ENCODE measurements at regions not wholly inside any gene's neighbourhood (a gene's known extent, or its start where the extent isn't known, plus 50 kb on each side); places are given as distances from the start of the nearest gene placed in this dataset.

DNA sequence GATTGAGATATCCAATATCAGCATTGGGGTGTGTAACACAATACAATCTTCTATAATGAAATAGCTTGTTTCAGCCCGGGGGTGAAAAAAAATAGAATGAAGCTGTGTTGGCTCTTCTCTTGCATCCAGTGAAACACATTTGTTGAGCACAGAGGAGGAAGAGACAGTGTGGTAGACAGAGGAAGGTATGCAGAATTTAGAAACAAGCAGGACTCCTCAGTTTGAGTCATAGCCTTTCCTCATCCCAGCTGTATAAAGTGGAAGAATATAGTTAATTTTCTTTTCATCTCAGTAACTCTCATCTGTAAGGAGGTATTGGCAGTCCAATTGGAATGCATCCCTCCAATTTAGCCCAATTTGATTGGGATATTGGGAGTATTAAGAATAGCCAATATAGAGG, 302.2 kb upstream of the VLDLR start:
- Histone ChIP-seq H4K5ac (ENCODE audit: low read depth, low read length) (no peak overlapping the region), H2AK5ac (ENCODE audit: low read depth, low read length) (no peak overlapping the region), H2BK20ac (ENCODE audit: low read depth, low read length) (no peak overlapping the region), H4K8ac (ENCODE audit: low read depth in 2 of 2, low read length in 2 of 2) (no peak overlapping the region), H3K79me1 (ENCODE audit: low read depth in 1 of 2, low read length in 2 of 2) (no peaks in the 10 kb centered on the region), H2BK15ac (ENCODE audit: low read depth, low read length) (no peak overlapping the region), H2AFZ (replicated peaks; ENCODE audit: low read length, poor library complexity) (no peak overlapping the region), H2BK5ac (ENCODE audit: low read depth, low read length, poor library complexity, severe bottlenecking) (peak overlapping the region; percentile 65), H3K23ac (ENCODE audit: low read depth, low read length) (no peak overlapping the region), H2BK120ac (ENCODE audit: low read depth, low read length) (no peak overlapping the region), H3K27ac (ENCODE audit: insufficient read depth, low read length) (no peak overlapping the region), H4K20me1 (ENCODE audit: insufficient read depth, low read length) (no peaks in the 10 kb centered on the region), H3K36me3 (ENCODE audit: control insufficient read depth, insufficient read depth, low read length) (no peaks in the 10 kb centered on the region), H3K4me2 (ENCODE audit: low read depth, low read length) (no peak overlapping the region; the same call in 1 of the 2 replicates), H3K9me3 (ENCODE audit: control insufficient read depth, insufficient read depth, low read length) (0 out of 2 replicates have a peak, but pooled peaks cover under 1% of the 10 kb centered on the region), H2AK9ac (replicated peaks; ENCODE audit: low read depth, low read length, poor library complexity) (no peak overlapping the region), H3K56ac (ENCODE audit: extremely low read depth, insufficient read depth, low read length) (no peak overlapping the region), H3K18ac (ENCODE audit: low read depth, low read length) (no peak overlapping the region), H4K91ac (ENCODE audit: insufficient read depth, low read depth, low read length) (no peak overlapping the region), H3K4me3 (ENCODE audit: insufficient read depth, low read depth, low read length) (no peak overlapping the region), H3K9ac (ENCODE audit: low read depth, low read length) (no peak overlapping the region), H3K27me3 (ENCODE audit: control insufficient read depth, insufficient read depth, low read length) (no peaks in the 10 kb centered on the region), H3K9me1 (ENCODE audit: insufficient read depth, low read length) (no peaks in the 10 kb centered on the region), H3K14ac (replicated peaks; ENCODE audit: low read depth, low read length) (no peak overlapping the region), H3K4me1 (ENCODE audit: control insufficient read depth, insufficient read depth, low read length) (no peaks in the 10 kb centered on the region), H3K4ac (ENCODE audit: low read depth, low read length) (no peak overlapping the region)
- ChIA-PET CTCF (interaction anchor here (0.5 to 1.5 kb wide), 3 partner anchors 17 to 1298 kb away, joined by 3 to 7 read pairs (median 5); no protein-coding TSS in a partner anchor), POLR2A (ENCODE audit: unreplicated experiment) (no interaction called here)
- no CpG with 5 or more reads among the region's 1 CpG for WGBS, 2 experiments (ENCODE audit: extremely low coverage in 2 of 2, insufficient read length in 1 of 2)
- DNase-seq = peak; percentile 37
- no TSS peak for BruUV-seq (replicated peaks)
- in situ Hi-C loops (cut with MboI; ENCODE audit: low sequenced_read_pairs) = no loop called here
- TF ChIP-seq, protein P1, sequence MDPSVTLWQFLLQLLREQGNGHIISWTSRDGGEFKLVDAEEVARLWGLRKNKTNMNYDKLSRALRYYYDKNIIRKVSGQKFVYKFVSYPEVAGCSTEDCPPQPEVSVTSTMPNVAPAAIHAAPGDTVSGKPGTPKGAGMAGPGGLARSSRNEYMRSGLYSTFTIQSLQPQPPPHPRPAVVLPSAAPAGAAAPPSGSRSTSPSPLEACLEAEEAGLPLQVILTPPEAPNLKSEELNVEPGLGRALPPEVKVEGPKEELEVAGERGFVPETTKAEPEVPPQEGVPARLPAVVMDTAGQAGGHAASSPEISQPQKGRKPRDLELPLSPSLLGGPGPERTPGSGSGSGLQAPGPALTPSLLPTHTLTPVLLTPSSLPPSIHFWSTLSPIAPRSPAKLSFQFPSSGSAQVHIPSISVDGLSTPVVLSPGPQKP (IDR thresholded peaks at IDR 0.05; ENCODE audit: borderline replicate concordance, low read depth, low read length) = no peak
- no peak for TF ChIP-seq RAD21 (IDR thresholded peaks at IDR 0.05; ENCODE audit: low read length)
- TF ChIP-seq POLR2A (IDR thresholded peaks at IDR 0.05; ENCODE audit: low read depth, low read length) = no peak
- TF ChIP-seq MAZ (IDR thresholded peaks at IDR 0.05; ENCODE audit: borderline replicate concordance, low read depth, low read length) = no peak
- peak; percentile 75 for ATAC-seq (ENCODE audit: low read depth)
- intact Hi-C loops (cut with micrococcal nuclease) = no loop called here
- dilution Hi-C loops (cut with HindIII; ENCODE audit: low sequenced_read_pairs, unreplicated experiment) = no loop called here

Measured in IMR-90 (cell line).